Upper lobe of left lung (tissue), 6 donors: ENCODE measurements at regions not wholly inside any gene's neighbourhood (a gene's known extent, or its start where the extent isn't known, plus 50 kb on each side); places are given as distances from the start of the nearest gene placed in this dataset.

Experiments used
- ATAC-seq, 2 donors: fragments of 200-7000 bp; cut with Tn5 transposase; one replicate each; pipeline ENCODE4 v1.9.1; 2022; ENCODE audit warnings: mild to moderate bottlenecking in 2 of 2, moderate library complexity in 2 of 2; ENCODE audit not compliant: low FRiP score in 2 of 2
- DNase-seq, 2 donors: peaks; one replicate each; pipeline ENCODE4 v3.0.0-alpha.2; 2019 to 2020
- H3K27ac ChIP-seq, 4 donors: fragments of 200-600 bp; sonication (generic); one replicate each; pipeline ENCODE4 v1.5.1; 2016 to 2019
- H3K27me3 ChIP-seq, 4 donors: fragments of 200-600 bp; sonication (generic); one replicate each; pipeline ENCODE4 v1.5.1; 2017 to 2019
- H3K36me3 ChIP-seq, 4 donors: fragments of 200-600 bp; sonication (generic); one replicate each; pipeline ENCODE4 v1.5.1; 2016 to 2019
- H3K4me1 ChIP-seq, 4 donors: fragments of 200-600 bp; sonication (generic); one replicate each; pipeline ENCODE4 v1.5.1; 2018 to 2019
- H3K4me3 ChIP-seq, 4 donors: fragments of 200-600 bp; sonication (generic); one replicate each; pipeline ENCODE4 v1.5.1; 2017 to 2019; ENCODE audit warnings: mild to moderate bottlenecking in 2 of 4, moderate library complexity in 1 of 4
- H3K9me3 ChIP-seq, 4 donors: fragments of 200-600 bp; sonication (generic); one replicate each; pipeline ENCODE4 v1.5.1; 2018 to 2019
- EP300 ChIP-seq, 4 donors: sonication (generic); formaldehyde crosslinking; IDR thresholded peaks; one replicate each; pipeline ENCODE4 v1.5.1; 2017; ENCODE audit warnings: antibody characterized with exemption in 4 of 4, control low read depth in 2 of 4
- POLR2A ChIP-seq, 4 donors: fragments of 450-650 bp; IDR thresholded peaks; one replicate each; pipeline ENCODE4 v1.5.1; 2016 to 2017; ENCODE audit warnings: antibody characterized with exemption in 4 of 4, mild to moderate bottlenecking in 2 of 4
- POLR2AphosphoS5 ChIP-seq, 2 donors: sonication (generic); formaldehyde crosslinking; IDR thresholded peaks; one replicate each; pipeline ENCODE4 v1.5.1; 2017; ENCODE audit warnings: antibody characterized with exemption in 2 of 2
- WGBS, 2 donors: methylation state at CpG; one replicate each; pipeline ENCODE4 v1.1.5; 2017 to 2018; 5-methylcytosine and 5-hydroxymethylcytosine counted together
- TF ChIP-seq, protein P1 (sequence below), 6 experiments: fragments of 450-650 bp in 4 of 6; fragments of 200-600 bp in 2 of 6; sonication (generic) in 2 of 6; IDR thresholded peaks; one replicate each; pipeline ENCODE4 v1.5.1; 2016 to 2019; ENCODE audit warnings: antibody characterized with exemption in 6 of 6
- donor health status: DM: no; HTN: no; CAD: no; lungs with moderate emphysema.
- donor health status: DM: no; HTN: yes; CAD: no; lungs with severe emphysema.

DNA sequence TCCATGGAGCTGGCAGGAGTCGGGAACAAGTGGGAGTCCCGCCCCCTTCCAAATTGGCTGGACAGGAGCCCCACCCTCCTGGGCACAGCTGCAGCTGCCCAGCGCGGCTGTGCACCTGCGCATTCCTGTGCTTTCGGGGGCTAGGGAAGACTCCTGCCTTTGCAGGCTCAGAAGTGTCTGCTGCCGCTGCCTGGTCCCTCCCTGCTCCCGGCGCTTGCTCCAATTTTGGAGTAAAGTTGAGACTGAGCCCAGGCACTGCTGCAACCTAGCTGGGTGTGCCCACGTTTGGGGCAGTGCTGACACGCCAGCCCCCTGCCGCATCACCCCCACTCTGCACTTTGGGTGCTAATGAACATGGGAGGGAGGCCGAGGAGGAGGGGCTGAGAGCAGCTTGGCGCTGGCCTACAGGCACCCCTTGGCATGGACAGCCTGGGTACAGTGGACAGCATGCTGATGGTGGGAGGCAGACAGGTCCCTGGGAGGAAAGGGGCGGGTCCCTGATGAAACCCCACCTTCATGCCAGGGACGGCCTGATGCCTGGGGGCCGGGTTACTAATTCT lies 399.2 kb upstream of the CNTN4 start:
- 89 to 91% methylated on average over 15 to 17 of the region's 17 CpGs for WGBS, 2 donors
- Histone ChIP-seq H3K36me3 (no peaks in the 10 kb centered on the region), H3K27ac (no peak overlapping the region), H3K4me3 (no peak overlapping the region), H3K27me3 (no peaks in the 10 kb centered on the region), H3K9me3 (no peaks in the 10 kb centered on the region), H3K4me1 (no peaks in the 10 kb centered on the region)
- TF ChIP-seq POLR2AphosphoS5 (IDR thresholded peaks at IDR 0.05) = no peak
- TF ChIP-seq POLR2A (IDR thresholded peaks at IDR 0.05) = no peak
- TF ChIP-seq, protein P1, sequence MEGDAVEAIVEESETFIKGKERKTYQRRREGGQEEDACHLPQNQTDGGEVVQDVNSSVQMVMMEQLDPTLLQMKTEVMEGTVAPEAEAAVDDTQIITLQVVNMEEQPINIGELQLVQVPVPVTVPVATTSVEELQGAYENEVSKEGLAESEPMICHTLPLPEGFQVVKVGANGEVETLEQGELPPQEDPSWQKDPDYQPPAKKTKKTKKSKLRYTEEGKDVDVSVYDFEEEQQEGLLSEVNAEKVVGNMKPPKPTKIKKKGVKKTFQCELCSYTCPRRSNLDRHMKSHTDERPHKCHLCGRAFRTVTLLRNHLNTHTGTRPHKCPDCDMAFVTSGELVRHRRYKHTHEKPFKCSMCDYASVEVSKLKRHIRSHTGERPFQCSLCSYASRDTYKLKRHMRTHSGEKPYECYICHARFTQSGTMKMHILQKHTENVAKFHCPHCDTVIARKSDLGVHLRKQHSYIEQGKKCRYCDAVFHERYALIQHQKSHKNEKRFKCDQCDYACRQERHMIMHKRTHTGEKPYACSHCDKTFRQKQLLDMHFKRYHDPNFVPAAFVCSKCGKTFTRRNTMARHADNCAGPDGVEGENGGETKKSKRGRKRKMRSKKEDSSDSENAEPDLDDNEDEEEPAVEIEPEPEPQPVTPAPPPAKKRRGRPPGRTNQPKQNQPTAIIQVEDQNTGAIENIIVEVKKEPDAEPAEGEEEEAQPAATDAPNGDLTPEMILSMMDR (IDR thresholded peaks at IDR 0.05) = no peak
- TF ChIP-seq EP300 (IDR thresholded peaks at IDR 0.05) = no peak
- ATAC-seq (peak in 1 of 2 donors; percentile 40), DNase-seq (peak in 1 of 2 donors; percentile 46)

DNA sequence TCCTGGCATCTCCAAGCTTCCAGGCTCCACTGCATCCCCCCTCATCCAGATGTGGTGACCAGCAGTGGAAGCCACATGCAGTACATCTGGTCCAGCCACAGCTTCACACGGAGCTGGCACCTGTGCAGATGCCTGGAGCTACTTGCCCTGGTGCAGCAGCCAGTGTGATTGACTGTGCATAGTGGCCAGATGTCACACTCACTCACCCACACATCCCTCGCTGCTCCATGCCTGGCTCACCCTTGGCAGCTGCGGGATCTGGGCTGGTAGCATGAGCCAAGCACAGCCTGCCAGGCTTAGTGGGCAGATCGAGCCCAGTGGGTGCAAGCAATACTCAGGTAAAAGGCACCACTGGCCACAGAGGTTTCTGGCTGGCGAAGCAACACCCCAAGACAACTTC lies 398.0 kb upstream of the CNTN4 start:
- DNase-seq = peak in 1 of 2 donors; percentile 38
- no peak overlapping the region for H3K4me3 ChIP-seq
- 74 to 91% methylated on average over 4 of the region's 5 CpGs for WGBS, 2 donors
- no peaks in the 10 kb centered on the region for H3K36me3 ChIP-seq
- H3K27ac ChIP-seq = no peak overlapping the region
- TF ChIP-seq POLR2A (IDR thresholded peaks at IDR 0.05) (no peak), EP300 (IDR thresholded peaks at IDR 0.05) (no peak), POLR2AphosphoS5 (IDR thresholded peaks at IDR 0.05) (no peak)
- TF ChIP-seq, protein P1 (IDR thresholded peaks at IDR 0.05) = no peak
- peaks cover 0 to 4% (median under 1%) of the 10 kb centered on the region in 4 donors for H3K9me3 ChIP-seq
- no peak for ATAC-seq
- H3K4me1 ChIP-seq = no peaks in the 10 kb centered on the region
- no peaks in the 10 kb centered on the region for H3K27me3 ChIP-seq

DNA sequence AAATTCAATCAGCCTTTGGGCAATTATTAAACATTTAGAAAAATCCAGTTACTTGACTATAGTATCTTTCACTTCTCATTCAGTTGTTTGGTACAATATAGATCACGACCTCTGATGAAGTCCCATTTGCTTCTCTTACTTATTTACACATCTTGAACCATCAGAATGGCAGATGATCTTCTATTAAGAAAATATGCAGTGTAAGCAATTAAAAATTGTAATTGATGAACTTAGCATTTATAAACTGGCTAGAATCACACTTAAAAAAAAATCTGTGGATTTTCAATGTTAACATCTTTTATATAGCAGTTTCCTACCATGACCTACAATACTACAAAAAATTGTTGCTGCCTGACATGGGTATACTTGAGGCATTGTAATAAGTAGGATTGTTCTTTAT lies 395.5 kb upstream of the CNTN4 start:
- Histone ChIP-seq H3K4me3 (no peak overlapping the region), H3K4me1 (no peaks in the 10 kb centered on the region), H3K27ac (no peak overlapping the region), H3K27me3 (no peaks in the 10 kb centered on the region), H3K36me3 (no peaks in the 10 kb centered on the region), H3K9me3 (peaks cover 0 to 10% (median 4%) of the 10 kb centered on the region in 4 donors)
- no peak for ATAC-seq
- TF ChIP-seq POLR2AphosphoS5 (IDR thresholded peaks at IDR 0.05) = no peak
- WGBS, 2 donors = 62 to 70% methylated on average over 1 of the region's 1 CpG
- DNase-seq = no peak

GRCh38 chr3:1710663-1711062 lies 388.0 kb upstream of the CNTN4 start:
- Histone ChIP-seq H3K36me3 (no peaks in the 10 kb centered on the region), H3K4me3 (no peak overlapping the region), H3K27ac (no peak overlapping the region), H3K9me3 (peaks cover 0 to 13% (median 5%) of the 10 kb centered on the region in 4 donors), H3K4me1 (no peaks in the 10 kb centered on the region), H3K27me3 (no peaks in the 10 kb centered on the region)
- DNase-seq (peak in 1 of 2 donors; percentile 10), ATAC-seq (peak in 1 of 2 donors; percentile 26)
- TF ChIP-seq POLR2A (IDR thresholded peaks at IDR 0.05) (no peak), EP300 (IDR thresholded peaks at IDR 0.05) (no peak), POLR2AphosphoS5 (IDR thresholded peaks at IDR 0.05) (no peak)
- TF ChIP-seq, protein P1 (IDR thresholded peaks at IDR 0.05) = no peak
- 93% methylated on average over 8 to 10 of the region's 11 CpGs for WGBS, 2 donors

- ATAC-seq (no peak), DNase-seq (no peak)
- Histone ChIP-seq H3K9me3 (no peaks in the 10 kb centered on the region), H3K27me3 (no peaks in the 10 kb centered on the region), H3K36me3 (no peaks in the 10 kb centered on the region), H3K4me1 (no peaks in the 10 kb centered on the region), H3K4me3 (no peak overlapping the region), H3K27ac (no peak overlapping the region)
- TF ChIP-seq POLR2AphosphoS5 (IDR thresholded peaks at IDR 0.05) (no peak), EP300 (IDR thresholded peaks at IDR 0.05) (no peak), POLR2A (IDR thresholded peaks at IDR 0.05) (no peak)
- TF ChIP-seq, protein P1 (IDR thresholded peaks at IDR 0.05) = no peak
These were observed 381.1 kb upstream of the CNTN4 start for GRCh38 chr3:1717524-1717923.
